ENCODE measurements at regions not wholly inside any gene's neighbourhood (a gene's known extent, or its start where the extent isn't known, plus 50 kb on each side); places are given as distances from the start of the nearest gene placed in this dataset.

DNA sequence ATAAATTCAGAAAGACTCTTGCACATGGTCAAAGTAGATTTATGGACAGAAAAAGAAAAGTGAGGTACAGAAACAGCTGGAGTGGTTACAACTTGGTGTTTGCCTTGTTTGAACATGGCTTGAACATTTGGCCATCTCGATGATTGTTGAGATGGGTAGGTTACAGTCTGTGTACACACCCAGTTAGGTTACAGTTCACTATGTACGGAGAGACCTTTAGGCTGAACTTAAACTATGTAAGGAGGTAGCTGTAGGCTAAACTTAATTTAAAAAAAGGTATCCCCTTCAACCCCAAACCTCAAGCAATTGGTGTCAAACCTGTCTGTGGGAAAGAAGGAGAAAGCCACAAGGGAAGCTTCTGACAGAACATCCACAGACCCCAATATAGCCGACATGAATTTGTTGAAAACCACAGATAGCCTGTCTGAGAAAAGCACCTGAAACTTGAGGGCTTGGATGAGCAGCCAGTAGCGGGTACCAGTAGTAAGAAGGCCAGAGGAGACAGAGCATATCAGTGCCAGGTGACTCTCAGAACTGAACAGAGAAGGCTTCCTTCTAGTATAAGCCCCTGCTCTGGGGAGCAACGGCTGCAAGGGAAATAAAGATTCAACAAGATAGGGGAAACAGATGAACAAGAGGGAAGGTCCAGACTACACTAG is 247.9 kb upstream of the GALNTL6 start:
- TF ChIP-seq, protein P1, sequence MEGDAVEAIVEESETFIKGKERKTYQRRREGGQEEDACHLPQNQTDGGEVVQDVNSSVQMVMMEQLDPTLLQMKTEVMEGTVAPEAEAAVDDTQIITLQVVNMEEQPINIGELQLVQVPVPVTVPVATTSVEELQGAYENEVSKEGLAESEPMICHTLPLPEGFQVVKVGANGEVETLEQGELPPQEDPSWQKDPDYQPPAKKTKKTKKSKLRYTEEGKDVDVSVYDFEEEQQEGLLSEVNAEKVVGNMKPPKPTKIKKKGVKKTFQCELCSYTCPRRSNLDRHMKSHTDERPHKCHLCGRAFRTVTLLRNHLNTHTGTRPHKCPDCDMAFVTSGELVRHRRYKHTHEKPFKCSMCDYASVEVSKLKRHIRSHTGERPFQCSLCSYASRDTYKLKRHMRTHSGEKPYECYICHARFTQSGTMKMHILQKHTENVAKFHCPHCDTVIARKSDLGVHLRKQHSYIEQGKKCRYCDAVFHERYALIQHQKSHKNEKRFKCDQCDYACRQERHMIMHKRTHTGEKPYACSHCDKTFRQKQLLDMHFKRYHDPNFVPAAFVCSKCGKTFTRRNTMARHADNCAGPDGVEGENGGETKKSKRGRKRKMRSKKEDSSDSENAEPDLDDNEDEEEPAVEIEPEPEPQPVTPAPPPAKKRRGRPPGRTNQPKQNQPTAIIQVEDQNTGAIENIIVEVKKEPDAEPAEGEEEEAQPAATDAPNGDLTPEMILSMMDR (IDR thresholded peaks at IDR 0.05): no peak
- TF ChIP-seq EZH2 (IDR thresholded peaks at IDR 0.05; ENCODE audit: borderline replicate concordance, insufficient read depth, low read depth, low read length, poor library complexity, severe bottlenecking): no peak
